Testis (tissue), 2 donors: ENCODE measurements at regions not wholly inside any gene's neighbourhood (a gene's known extent, or its start where the extent isn't known, plus 50 kb on each side); places are given as distances from the start of the nearest gene placed in this dataset.
"Not testable (repeated sequence)": the region's sequence is repeated elsewhere in the genome, so short reads cannot be mapped to it uniquely, and the experiment has no call there.

Experiments
- DNase-seq: peaks from one replicate; pipeline ENCODE4 v3.0.0-alpha.2; 2019
- H3K27ac ChIP-seq, 2 donors: fragments of 200-600 bp; sonication (generic); one replicate each; pipeline ENCODE4 v1.5.1; 2019
- H3K27me3 ChIP-seq: fragments of 200-600 bp; sonication (generic); one replicate; pipeline ENCODE4 v1.5.1; 2019
- H3K36me3 ChIP-seq: fragments of 200-600 bp; sonication (generic); one replicate; pipeline ENCODE4 v1.5.1; 2017; ENCODE audit warnings: low read depth; ENCODE audit errors: missing control alignments
- H3K4me1 ChIP-seq: fragments of 200-600 bp; sonication (generic); one replicate; pipeline ENCODE4 v1.5.1; 2019
- H3K4me3 ChIP-seq, 2 donors: fragments of 200-600 bp; sonication (generic); one replicate each; pipeline ENCODE4 v1.5.1; 2017 to 2019
- H3K9me3 ChIP-seq: fragments of 200-600 bp; sonication (generic); one replicate; pipeline ENCODE4 v1.5.1; 2017
- WGBS, 2 donors: methylation state at CpG; one replicate each; pipeline ENCODE4 v1.1.5; 2018; 5-methylcytosine and 5-hydroxymethylcytosine counted together
- intact Hi-C: fragments of 100-400 bp; cut with DNase I; formaldehyde crosslinking; loops from one replicate; pipeline ENCODE4 v1.15.1; 2023; ENCODE audit warnings: low total_unique reads
- TF ChIP-seq, protein P1 (sequence below), 3 experiments: fragments of 450-650 bp in 2 of 3; fragments of 200-600 bp in 1 of 3; sonication (generic) in 1 of 3; IDR thresholded peaks; one replicate each; pipeline ENCODE4 v1.5.1; 2016 to 2019; ENCODE audit warnings: antibody characterized with exemption in 3 of 3, mild to moderate bottlenecking in 2 of 3, moderate library complexity in 1 of 3

- H3K9me3 ChIP-seq, H3K27ac ChIP-seq, H3K4me1 ChIP-seq, H3K4me3 ChIP-seq, H3K36me3 ChIP-seq, H3K27me3 ChIP-seq, intact Hi-C loops: not testable (repeated sequence)
- peak; percentile 64 for DNase-seq
- 31% methylated on average over 8 of the region's 14 CpGs; no CpG with 5 or more reads in 1 of the 2 donors for WGBS, 2 donors
- TF ChIP-seq, protein P1, sequence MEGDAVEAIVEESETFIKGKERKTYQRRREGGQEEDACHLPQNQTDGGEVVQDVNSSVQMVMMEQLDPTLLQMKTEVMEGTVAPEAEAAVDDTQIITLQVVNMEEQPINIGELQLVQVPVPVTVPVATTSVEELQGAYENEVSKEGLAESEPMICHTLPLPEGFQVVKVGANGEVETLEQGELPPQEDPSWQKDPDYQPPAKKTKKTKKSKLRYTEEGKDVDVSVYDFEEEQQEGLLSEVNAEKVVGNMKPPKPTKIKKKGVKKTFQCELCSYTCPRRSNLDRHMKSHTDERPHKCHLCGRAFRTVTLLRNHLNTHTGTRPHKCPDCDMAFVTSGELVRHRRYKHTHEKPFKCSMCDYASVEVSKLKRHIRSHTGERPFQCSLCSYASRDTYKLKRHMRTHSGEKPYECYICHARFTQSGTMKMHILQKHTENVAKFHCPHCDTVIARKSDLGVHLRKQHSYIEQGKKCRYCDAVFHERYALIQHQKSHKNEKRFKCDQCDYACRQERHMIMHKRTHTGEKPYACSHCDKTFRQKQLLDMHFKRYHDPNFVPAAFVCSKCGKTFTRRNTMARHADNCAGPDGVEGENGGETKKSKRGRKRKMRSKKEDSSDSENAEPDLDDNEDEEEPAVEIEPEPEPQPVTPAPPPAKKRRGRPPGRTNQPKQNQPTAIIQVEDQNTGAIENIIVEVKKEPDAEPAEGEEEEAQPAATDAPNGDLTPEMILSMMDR (IDR thresholded peaks at IDR 0.05): peak in 2 of 3 experiments; percentile 46 to 68
Observed at GRCh38 chr3:195653641-195654040, 67.1 kb upstream of the MUC20 start.

DNA sequence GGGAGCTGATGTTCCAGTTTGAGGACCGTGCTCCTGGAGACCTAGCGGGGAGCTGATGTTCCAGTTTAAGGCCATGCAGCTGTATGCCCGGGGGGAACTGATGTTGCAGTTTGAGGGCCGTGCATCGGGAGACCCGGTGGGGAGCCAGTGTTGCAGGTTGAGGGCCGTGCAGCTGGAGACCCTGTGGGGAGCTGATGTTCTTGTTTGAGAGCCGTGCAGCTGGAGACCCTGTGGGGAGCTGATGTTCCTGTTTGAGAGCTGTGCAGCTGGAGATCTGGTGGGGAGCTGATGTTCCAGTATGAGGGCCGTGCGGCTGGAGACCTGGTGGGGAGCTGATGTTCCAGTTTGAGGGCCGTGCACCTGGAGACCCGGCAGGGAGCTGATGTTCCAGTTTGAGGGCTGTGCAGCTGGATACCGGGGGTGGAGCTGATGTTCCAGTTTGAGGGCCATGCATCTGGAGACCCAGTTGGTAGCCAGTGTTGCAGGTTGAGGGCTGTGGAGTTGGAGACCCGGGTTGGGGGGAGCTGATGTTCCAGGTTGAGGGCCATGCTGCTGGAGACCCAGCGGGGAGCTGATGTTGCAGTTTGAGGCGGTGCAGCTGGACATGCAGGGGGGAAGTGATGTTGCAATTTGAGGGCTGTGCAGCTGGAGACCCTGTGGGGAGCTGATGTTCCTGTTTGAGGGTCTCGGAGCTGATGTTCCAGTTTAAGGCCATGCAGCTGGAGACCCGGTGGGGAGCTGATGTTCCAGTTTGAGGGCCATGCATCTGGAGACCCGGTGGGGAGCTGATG, 64.4 kb upstream of the APOD start:
- intact Hi-C loops, H3K27ac ChIP-seq: not testable (repeated sequence)
- WGBS, 2 donors: 66 to 72% methylated on average over 9 to 19 of the region's 19 CpGs

GRCh38 chr3:195645872-195646271, 62.1 kb upstream of the APOD start:
- H3K4me1 ChIP-seq, DNase-seq, H3K4me3 ChIP-seq, H3K27ac ChIP-seq, H3K27me3 ChIP-seq, H3K36me3 ChIP-seq, intact Hi-C loops, H3K9me3 ChIP-seq: not testable (repeated sequence)
- WGBS, 2 donors: 86 to 94% methylated on average over 7 to 8 of the region's 8 CpGs

More for the DNA sequence above, 64.4 kb upstream of the APOD start:
- H3K4me1 ChIP-seq, H3K4me3 ChIP-seq, H3K27me3 ChIP-seq, H3K9me3 ChIP-seq, H3K36me3 ChIP-seq, DNase-seq: not testable (repeated sequence)

- H3K9me3 ChIP-seq, intact Hi-C loops, H3K27me3 ChIP-seq, H3K36me3 ChIP-seq, H3K4me3 ChIP-seq, DNase-seq, H3K4me1 ChIP-seq, H3K27ac ChIP-seq: not testable (repeated sequence)
- WGBS, 2 donors: 73 to 84% methylated on average over 9 of the region's 11 CpGs
Observed at GRCh38 chr3:195643245-195643644, 59.5 kb upstream of the APOD start.

- DNase-seq, intact Hi-C loops, H3K9me3 ChIP-seq, H3K4me3 ChIP-seq, H3K27ac ChIP-seq, H3K36me3 ChIP-seq, H3K27me3 ChIP-seq, H3K4me1 ChIP-seq: not testable (repeated sequence)
- 82 to 88% methylated on average over 13 to 15 of the region's 15 CpGs for WGBS, 2 donors
Observed at GRCh38 chr3:195642311-195642710, 58.6 kb upstream of the APOD start.

GRCh38 chr3:195638456-195638855, 54.7 kb upstream of the APOD start:
- H3K9me3 ChIP-seq, intact Hi-C loops, H3K27me3 ChIP-seq, H3K36me3 ChIP-seq, H3K27ac ChIP-seq, DNase-seq, H3K4me1 ChIP-seq, H3K4me3 ChIP-seq: not testable (repeated sequence)
- 89 to 90% methylated on average over 6 to 10 of the region's 10 CpGs for WGBS, 2 donors

DNA sequence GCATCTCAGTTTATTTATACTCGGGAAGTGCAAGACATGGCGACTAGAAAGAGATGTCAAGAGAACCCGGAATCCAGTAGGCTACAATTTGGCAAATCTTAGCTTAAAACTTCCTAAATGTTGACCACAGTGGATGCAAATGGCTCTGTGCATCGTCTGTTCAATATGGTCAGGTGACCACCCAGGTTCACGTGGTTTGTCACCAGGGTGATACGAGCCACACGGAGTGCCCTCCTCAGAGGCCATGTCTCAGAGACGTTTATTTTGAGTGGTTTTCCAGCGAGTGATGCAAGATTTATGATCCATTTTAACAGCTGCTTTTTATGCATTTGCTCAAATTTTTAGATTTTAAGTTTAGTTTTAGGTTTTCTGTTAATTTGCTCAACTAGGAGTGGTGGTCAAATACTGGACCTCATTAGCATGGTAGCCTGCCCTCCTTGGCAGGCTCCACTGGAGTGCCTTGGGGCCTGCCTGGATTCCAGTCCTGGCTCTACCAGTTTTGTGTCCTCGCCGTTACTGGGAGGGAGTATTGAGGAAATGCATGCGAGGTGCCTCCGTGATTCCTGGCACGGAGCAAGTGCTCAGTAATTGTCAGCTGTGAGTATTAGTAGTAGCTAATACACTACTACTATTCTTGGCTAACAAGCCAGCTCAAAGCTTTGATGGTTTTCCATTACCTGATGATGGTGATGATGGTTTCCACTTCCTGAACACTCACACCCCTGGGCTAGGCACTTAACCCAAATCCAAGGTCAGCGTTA, 53.9 kb upstream of the APOD start:
- H3K9me3 ChIP-seq, intact Hi-C loops, DNase-seq, H3K27me3 ChIP-seq, H3K36me3 ChIP-seq, H3K4me3 ChIP-seq, H3K27ac ChIP-seq, H3K4me1 ChIP-seq: not testable (repeated sequence)
- 76 to 87% methylated on average over 14 to 15 of the region's 15 CpGs for WGBS, 2 donors

DNA sequence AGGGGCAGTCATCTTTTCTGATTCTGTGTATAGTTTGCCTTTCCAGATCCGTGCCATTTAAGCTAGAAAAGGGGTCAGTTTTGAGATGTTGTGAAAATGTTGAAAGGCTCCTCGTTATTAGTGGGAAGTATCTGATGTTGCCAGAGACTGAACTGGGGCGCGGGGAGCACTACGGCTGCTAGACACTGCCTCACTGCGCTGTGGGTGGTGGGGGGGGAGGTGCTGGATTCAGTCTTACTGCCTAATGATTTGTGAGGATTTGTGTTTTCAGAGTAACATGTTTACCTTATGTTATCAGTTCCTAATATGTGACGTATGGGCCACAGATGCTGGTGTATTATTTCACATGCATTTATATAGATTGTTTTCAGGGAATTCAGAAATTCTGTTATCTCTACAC, 53.3 kb upstream of the APOD start:
- 55 to 76% methylated on average over 5 to 7 of the region's 7 CpGs for WGBS, 2 donors
- not testable (repeated sequence) for H3K4me1 ChIP-seq

DNA sequence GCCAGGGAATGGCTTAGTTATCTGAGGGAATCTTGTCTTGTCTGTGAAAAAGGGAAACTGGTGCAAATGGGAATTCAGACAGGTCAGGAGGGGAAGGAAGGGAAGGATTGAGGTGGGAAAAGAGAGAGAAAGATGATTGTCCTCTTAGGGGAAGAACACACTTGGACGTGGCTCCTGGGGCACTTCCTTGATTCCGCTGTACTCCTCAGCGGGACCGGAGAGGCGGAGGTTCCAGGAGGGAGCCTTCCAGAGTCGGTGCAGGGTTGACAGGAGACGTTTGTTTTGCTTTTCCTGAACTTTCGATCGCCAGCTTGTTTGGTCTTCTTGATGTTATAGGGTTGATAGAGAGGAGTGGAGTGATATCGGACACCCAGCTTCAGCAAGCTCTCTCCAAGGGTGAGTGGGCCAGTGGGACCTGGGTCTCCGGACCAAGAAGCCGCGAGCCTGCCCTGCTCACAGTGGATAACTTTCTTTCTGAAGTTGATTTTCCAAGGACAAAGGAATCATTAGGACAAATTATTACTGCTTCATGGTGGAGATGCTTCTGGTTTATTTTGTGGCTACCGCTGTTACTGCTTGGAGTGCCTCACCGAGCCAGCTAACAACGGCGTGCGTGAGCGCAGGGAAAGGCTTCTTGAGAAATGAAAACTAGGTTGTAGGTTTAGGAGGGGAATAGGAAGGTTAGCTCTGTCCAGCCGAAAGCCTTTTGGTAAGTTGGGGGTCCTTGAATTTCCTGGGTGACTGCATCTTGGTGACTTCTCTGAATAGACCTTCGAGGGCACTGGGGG, 52.4 kb upstream of the APOD start:
- H3K36me3 ChIP-seq, intact Hi-C loops, DNase-seq, H3K4me1 ChIP-seq, H3K9me3 ChIP-seq, H3K27me3 ChIP-seq: not testable (repeated sequence)
- peak overlapping the region in 1 of 2 donors; percentile 36 for H3K27ac ChIP-seq
- H3K4me3 ChIP-seq: peak overlapping the region in 1 of 2 donors; percentile 29
- WGBS, 2 donors: 10 to 22% methylated on average over 12 of the region's 21 CpGs

More for the DNA sequence above, 53.3 kb upstream of the APOD start:
- H3K4me3 ChIP-seq, H3K36me3 ChIP-seq, intact Hi-C loops, DNase-seq, H3K9me3 ChIP-seq, H3K27ac ChIP-seq, H3K27me3 ChIP-seq: not testable (repeated sequence)

DNA sequence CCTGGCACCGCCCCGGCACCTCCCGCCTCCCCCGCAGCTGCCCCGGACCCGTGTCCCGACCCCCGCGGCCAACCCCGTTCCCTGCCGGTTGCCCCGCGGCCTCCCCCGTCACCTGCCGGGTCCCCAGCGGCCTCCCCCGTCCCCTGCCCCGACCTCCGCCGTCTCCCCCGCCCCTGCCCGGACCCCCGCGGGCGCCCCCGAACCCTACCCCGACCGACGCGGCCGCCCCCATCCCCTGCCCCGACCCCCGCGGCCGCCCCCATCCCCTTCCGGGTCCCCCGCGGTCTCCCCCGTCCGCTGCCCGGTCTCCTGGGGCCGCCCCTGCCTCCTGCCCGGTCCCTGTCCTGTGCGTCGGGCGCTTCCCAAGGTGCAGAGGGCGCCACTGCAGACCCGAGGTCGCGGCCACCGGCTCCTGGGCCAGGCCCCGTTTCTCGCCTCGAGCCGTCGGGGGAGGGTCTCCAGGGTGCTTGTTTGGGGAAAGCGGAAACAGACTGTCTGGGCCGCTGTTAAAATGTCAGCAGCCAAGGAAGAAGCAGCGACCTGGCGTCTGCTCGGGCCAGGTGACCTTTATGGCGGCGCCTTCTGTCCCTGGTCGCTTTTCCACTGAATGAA, 51.6 kb upstream of the APOD start:
- peak overlapping the region in 1 of 2 donors; percentile 29 for H3K4me3 ChIP-seq
- H3K36me3 ChIP-seq, DNase-seq, intact Hi-C loops, H3K9me3 ChIP-seq, H3K4me1 ChIP-seq, H3K27me3 ChIP-seq, H3K27ac ChIP-seq: not testable (repeated sequence)
- whole genome bisulfite sequencing, 2 donors: 2% methylated on average over 14 of the region's 64 CpGs; no CpG with 5 or more reads in 1 of the 2 donors
